ENCODE measurements at regions not wholly inside any gene's neighbourhood (a gene's known extent, or its start where the extent isn't known, plus 50 kb on each side); places are given as distances from the start of the nearest gene placed in this dataset.
"Not testable (repeated sequence)": the region's sequence is repeated elsewhere in the genome, so short reads cannot be mapped to it uniquely, and the experiment has no call there.

DNA sequence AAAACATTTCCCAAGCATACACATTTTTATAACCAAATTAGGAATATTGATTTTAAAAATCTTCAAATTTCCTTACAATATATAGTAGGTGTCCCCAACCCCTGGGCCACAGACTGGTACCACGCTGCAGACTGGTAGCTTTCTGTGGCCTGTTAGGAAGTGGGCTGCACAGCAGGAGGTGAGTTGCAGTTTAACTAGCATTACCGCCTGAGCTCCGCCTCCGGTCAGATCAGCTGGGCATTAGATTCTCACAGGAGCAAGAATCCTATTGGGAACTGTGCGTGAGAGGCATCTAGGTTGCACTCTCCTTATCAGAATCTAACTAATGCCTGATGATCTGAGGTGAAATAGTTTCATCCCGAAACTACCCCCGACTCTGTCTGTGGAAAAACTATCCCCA, 62.1 kb downstream of the ZWINT start:
- no peak for DNase-seq

- no peak for DNase-seq
Measured at GRCh38 chr10:56296618-56297017, 64.4 kb downstream of the ZWINT start.

GRCh38 chr10:56288403-56288802, 72.7 kb downstream of the ZWINT start:
- DNase-seq = no peak

GRCh38 chr10:56286096-56286495, 75.0 kb downstream of the ZWINT start:
- DNase-seq = no peak

GRCh38 chr10:56279270-56279669, 81.8 kb downstream of the ZWINT start:
- no peak for DNase-seq

GRCh38 chr10:56269181-56269580, 91.9 kb downstream of the ZWINT start:
- no peak for DNase-seq

GRCh38 chr10:56266120-56266519, 94.9 kb downstream of the ZWINT start:
- no peak for DNase-seq

- DNase-seq = no peak
Measured at GRCh38 chr10:56258991-56259390, 102.1 kb downstream of the ZWINT start.

- no peak for DNase-seq
Measured at GRCh38 chr10:56258378-56258777, 102.7 kb downstream of the ZWINT start.

- no peak for DNase-seq
Measured at GRCh38 chr10:56255298-56255697, 105.8 kb downstream of the ZWINT start.

- DNase-seq = no peak
Measured at GRCh38 chr10:56240471-56240870, 120.6 kb downstream of the ZWINT start.

DNA sequence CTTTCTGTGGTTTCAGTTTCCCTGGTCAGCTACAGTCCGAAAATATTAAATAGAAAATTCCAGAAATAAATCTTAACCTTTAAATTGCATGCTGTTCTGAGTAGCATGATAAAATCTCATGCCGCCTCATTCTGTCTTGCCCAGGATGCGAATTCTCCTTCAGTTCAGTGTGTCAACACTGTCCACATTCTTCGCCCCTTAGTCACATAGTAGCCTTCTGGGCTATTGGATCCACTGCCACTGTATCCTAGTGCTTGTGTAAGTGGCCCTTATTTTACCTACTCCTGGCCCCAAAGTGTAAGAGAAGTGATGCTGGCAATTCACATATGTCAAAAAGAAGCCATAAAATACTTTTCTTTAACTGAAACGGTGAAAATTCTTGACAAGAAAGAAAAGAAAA, 129.6 kb downstream of the ZWINT start:
- no peak for DNase-seq

GRCh38 chr10:56222237-56222636, 138.8 kb downstream of the ZWINT start:
- DNase-seq = no peak

DNA sequence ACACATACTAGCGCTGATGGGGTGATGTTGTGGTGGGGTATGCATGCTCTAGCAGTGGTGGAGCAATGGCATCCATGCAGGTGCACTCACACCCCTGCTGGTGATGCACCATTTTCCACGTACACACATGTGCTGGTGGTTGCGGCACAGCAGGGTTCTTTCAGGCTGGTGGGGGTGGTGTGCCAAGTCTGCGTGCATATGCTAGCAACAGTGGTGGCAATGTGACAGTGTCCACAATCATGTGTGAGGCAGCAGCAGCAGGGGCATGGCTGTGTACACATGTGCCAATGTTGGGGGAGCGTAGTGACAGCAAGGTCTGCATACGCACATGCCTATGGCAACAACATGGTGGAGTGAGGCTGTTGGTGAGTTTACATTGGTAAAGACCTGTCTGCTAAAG, 148.1 kb downstream of the ZWINT start:
- no peak for DNase-seq

- no peak for DNase-seq
Measured at GRCh38 chr10:56181607-56182006, 179.5 kb downstream of the ZWINT start.

DNA sequence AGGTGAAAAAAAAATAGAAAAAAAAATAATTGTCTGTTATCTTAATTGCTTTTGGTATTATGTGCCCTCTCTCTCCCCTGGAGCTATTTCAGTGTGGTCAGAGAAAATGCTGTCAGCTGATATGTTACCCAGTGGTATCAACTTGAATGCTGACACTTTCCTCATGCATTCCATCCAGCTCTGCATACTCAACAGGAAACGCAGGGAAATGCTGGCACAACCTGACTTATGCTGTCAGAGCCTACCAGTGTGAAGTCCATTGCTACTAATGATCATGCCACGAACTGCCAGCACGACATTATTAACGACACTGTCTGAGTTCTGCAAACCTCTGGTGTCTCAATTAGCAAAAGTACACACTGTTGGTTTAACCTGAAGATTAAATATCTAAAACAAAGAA, 182.8 kb downstream of the ZWINT start:
- DNase-seq = no peak

GRCh38 chr10:56155091-56155513, 206.0 kb downstream of the ZWINT start:
- not testable (repeated sequence) for DNase-seq

- no peak for DNase-seq
Measured at GRCh38 chr10:56146806-56147205, 214.3 kb downstream of the ZWINT start.

- DNase-seq = no peak
Measured at GRCh38 chr10:56142092-56142728, 218.8 kb downstream of the ZWINT start.

GRCh38 chr10:56139405-56139804, 221.7 kb downstream of the ZWINT start:
- peak; percentile 28 for DNase-seq

- DNase-seq = no peak
Measured at GRCh38 chr10:56135828-56136227, 225.2 kb downstream of the ZWINT start.

- no peak for DNase-seq
Measured at GRCh38 chr10:56123247-56123646, 237.8 kb downstream of the ZWINT start.

DNA sequence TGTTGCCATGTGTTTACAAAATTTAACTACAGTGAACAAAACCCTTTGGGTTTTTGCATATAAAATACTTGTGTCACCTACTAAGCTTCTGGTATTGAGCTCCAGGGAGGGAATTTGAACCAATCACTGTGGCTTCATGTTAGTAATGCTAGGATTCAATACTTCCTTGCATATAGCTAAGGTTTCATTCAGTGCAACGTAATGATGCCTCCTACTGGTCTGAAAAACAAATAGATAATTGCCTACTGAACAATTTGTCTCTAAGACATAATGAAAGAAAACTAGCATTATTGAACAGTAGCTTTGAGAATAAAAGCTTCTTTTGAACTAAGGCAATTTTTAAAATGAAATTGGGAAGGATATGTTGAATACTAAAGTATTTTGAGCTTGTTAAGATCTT, 244.4 kb downstream of the ZWINT start:
- DNase-seq = no peak

- no peak for DNase-seq
Measured at GRCh38 chr10:56109454-56109853, 251.6 kb downstream of the ZWINT start.

DNA sequence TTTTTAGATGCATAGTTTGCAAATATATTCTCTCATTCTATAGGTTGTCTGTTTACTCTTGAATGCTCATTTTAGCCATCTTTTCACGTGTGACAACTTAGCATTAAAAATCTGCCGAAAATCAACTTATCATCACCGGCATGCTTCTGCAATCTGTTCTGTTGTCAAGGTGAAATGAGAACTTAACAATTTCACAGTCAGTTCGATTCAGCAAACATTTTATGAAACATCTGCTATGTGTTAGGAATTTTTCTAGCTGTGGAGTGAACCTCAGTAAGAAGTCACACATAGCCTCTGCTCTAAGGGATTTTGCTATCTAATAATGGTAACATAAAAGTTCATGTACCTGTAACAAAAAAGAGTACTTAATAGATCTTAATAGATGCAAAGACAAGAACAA, 256.1 kb downstream of the ZWINT start:
- DNase-seq = no peak

DNA sequence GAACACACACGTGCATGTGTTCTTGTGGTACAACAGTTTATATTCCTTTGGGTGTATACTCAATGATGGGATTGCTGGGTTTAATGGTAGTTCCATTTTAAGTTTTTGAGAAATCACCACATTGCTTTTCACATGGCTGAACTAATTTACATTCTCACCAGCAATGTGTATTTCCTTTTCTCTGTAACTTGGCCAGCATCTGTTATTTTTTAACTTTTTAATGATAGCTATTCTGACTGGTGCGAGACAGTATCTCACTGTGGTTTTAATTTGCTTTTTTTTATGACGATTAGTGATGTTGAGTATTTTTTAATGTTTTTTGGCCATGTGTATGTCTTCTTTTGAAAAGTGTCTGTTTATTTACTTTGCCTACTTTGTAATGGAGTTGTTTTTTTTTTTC, 256.6 kb downstream of the ZWINT start:
- DNase-seq = no peak

Measured in NCI-H2081 treated with DMSO at 0.1 percent for 48 hours (cell line).